NCI-H2029 (cell line): ENCODE measurements at regions not wholly inside any gene's neighbourhood (a gene's known extent, or its start where the extent isn't known, plus 50 kb on each side); places are given as distances from the start of the nearest gene placed in this dataset.
A peak's percentile ranks its signal among the peaks of the same experiment; 100 is the strongest.

Source experiments
- DNase-seq: peaks from one replicate; lab custom pipeline; 2025; lab: John Stamatoyannopoulos, UW

GRCh38 chr1:232682248-232682647 is 52.3 kb upstream of the SIPA1L2 start:
- DNase-seq: no peak

DNA sequence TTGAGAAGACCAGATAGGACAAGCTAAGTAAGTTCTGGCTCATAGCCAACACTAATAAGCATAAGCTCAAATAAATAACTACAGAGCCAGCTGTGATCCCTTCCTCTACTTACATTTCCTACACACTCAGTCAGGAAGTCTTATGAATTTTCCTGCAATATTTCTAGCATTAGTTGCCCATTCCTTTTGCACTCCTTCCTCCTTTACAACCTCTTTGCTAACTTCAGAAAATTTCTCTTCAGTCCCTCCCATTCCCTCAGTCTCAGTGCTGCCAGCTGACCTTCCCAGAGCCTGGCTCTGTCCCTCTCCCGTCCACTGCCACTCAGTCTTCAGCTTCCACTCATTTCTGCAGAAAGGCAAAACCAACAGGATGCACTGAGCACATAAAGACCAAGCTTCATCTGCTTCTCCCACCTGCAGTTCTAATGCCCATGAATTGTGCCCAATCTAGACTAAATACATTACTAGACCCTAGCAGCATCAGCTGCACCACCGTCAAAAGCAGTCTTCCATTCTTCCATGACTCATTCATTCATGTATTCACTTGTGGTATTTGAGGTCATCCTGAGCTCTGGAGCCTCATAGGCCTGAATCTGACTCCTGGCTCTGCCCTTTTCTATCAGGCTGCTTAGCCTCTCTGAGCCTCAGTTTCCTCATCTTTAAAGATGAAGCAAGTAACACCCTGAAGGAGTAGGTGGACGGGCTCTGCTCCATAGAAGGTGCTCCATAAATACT is 54.6 kb upstream of the SIPA1L2 start:
- DNase-seq: no peak

DNA sequence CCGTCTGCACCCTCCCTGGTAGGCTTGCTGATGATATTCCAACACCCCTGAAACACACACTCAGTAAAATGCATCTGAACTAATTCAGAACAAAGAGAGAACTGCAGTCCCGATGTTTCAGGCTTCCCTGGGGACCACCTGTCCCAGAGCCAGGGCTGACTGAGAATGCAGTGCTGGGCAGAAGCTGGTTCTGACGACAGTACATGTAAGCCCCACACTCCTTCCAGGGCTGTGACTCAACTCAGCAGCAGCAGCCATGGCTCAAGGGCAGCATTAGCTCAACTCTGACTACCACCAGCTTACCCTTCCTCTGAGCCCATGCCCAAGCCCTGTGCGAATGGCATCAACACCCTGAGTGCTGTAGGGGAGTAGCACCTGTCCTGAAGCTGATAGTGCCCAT is 56.4 kb upstream of the SIPA1L2 start:
- DNase-seq: no peak

- DNase-seq: no peak
Measured at GRCh38 chr1:232687304-232687703, 57.4 kb upstream of the SIPA1L2 start.

DNA sequence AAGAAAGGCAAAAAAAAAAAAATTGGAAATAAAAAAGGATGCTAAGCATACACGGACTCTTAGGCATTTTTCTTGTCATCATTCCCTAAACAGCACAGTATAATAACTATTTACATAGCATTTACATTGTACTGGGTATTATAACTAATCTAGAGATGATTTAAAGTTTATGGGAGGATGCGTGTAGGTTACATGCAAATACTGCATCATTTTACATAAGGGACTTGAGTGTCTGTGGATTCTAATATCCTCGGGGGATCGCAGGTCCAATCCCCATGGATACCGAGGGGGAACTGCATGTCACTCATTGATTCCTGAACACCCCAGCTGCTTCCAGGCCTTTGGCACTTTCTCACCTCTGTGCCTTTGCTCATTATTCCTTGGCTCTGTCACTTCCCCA is 57.8 kb upstream of the SIPA1L2 start:
- no peak for DNase-seq

DNA sequence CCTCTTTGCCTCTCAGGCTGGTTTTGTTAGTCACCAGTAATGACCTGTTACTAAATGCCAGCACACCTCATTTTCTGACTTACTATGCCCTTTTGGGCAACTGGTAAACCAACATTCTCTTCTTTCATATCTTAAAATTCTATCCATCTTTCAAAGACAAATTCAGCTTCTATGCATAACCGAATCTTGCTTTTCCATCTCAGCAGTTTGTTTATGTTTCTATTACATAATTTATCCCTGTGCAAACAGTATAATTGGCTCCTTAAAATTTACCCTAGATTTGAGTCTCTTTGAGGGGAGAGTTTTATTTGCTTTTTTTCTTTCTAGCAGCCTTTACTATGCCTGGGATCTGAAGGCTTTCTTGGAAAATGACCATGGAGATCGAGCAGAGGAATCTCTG is 58.5 kb upstream of the SIPA1L2 start:
- DNase-seq: no peak

DNA sequence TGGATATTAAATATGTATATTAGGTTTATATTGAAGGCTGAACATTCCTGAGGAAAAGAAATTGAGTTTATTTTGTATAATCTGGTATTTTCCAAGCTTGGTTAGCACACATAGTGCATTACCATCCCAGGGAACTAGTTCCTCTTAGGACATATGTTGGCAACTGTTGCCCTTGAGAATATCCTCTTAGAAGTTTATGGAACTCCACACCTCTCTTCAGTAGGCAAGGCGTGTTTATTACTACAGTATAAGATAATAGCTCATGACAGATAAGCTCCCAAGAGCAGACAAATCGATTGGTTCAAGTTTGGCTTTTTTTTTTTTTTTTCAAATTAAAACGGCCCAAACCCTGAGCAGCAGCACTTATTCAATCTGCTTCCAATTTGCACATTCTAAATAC is 59.8 kb upstream of the SIPA1L2 start:
- no peak for DNase-seq

DNA sequence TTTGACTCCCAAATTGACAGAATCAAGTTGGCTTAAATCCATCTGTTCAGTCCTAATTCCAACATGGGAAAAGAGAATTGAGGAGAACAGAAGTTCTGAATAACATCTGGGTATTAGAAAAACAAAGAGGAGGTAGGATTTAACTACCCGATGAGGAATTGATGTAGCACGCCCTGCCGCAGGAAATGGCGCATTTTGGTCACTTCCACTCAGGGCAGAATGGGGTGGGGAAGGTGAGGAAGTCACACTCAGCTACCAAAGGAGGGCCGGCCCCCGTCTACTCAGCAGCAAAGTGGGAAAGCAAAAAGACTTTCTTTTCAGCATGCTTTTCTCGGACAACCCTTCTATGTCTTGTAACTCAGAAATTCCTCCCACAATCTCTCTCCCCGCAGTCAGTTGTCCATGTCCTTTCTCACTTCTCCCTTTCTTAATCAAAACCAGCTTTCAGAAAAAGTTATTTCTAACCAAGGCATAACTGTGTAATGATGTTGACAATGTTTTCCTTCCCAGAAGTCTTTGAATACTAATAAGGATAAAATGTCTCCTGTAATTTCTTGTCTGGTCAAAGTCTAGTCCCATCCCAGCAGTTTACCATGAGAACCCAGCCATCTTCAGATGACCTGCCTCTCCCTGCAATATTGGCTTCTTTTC is 60.5 kb upstream of the SIPA1L2 start:
- DNase-seq: no peak

DNA sequence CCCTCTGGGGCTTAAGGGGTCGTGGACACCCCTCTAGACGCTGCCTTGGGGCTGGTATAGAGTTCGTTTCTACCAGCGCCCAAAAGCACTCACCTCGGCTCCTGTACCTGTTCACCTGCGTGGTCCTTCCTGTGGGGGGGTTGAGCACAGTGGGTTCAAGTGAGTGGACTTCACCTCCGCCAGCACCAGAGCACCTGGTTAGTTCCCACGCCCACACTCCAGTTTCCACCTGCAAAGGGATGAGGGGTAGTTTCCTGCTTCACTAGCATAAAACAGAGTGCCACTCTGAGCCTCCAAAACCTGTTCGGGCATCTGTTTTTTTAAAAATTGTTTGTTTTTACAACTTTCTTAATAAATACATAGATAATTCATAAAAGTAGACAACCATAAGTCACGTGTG is 64.5 kb upstream of the SIPA1L2 start:
- DNase-seq: no peak

GRCh38 chr1:232695621-232696385 is 65.9 kb upstream of the SIPA1L2 start:
- no peak for DNase-seq

- DNase-seq: no peak
Measured at GRCh38 chr1:232696466-232696865, 66.5 kb upstream of the SIPA1L2 start.

GRCh38 chr1:232697187-232697822 is 67.4 kb upstream of the SIPA1L2 start:
- DNase-seq: no peak

GRCh38 chr1:232699814-232700213 is 69.9 kb upstream of the SIPA1L2 start:
- DNase-seq: no peak

GRCh38 chr1:232702911-232703310 is 73.0 kb upstream of the SIPA1L2 start:
- no peak for DNase-seq

- DNase-seq: peak; percentile 18
Measured at GRCh38 chr1:232704256-232704655, 74.3 kb upstream of the SIPA1L2 start.

DNA sequence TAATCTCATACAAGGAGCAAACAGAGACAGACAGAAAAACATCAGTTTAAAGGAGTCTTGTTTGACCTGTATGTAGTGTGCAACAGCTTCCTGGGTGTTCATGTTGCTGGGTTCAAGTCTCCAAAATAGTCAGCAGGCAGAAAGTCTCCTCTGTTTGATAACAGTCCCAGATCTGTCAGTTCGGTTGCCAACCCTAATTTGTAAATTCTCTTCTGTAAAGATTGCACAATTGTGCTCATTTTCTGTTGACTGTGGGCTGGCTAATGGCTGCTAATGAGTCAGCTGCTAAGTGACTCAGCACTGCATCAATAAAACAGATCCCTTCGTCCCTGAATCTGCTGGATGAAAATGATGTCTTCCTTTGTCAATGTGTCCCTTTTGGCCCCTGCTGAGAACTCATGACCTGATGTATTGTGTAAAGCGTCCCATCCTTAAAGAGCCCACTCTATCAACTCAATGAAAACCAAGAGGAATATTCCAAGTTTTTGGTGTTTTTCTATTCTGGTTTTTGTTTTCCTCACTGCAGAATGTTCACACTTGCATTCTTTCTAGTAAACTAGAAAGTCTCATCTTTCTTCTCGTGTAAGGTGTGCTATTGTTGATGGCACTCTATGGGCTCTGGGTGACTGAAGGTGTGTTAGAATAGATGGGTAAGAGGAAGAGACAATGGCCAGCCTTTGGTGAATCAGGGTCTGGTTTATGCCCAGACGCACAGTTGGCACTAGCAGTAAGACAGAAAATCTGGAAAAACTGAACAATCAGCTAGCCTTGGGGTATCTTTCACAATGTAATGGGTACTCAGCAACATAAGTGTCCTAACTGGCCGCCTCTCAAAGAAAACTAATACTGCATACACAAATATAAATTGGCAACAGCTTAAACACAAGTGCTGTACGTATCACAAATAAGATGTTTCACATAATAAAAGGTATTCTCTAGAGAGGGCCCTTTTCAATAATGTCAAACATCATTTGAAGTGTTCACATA is 75.1 kb upstream of the SIPA1L2 start:
- DNase-seq: peak; percentile 80

- no peak for DNase-seq
Measured at GRCh38 chr1:232705815-232706575, 76.1 kb upstream of the SIPA1L2 start.

DNA sequence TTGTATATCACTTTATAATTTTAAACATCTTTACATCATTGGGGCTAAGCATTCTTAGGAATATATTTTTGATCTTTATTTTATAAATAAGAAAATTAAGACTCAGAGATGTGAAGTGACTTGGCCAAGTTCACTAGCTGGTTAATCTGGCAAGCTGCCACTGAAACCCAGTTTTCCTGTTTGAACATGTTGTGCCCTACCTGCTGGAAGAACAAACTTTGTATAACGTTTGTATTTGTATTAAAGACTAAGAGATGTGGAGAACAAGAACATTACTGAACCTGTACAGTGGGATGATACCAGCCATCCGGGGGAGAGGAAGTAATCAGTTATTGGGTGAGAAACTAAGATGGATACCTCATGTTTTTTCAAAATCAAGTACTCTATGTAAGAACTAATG is 77.2 kb upstream of the SIPA1L2 start:
- DNase-seq: no peak

- DNase-seq: no peak
Measured at GRCh38 chr1:232709386-232709785, 79.5 kb upstream of the SIPA1L2 start.

DNA sequence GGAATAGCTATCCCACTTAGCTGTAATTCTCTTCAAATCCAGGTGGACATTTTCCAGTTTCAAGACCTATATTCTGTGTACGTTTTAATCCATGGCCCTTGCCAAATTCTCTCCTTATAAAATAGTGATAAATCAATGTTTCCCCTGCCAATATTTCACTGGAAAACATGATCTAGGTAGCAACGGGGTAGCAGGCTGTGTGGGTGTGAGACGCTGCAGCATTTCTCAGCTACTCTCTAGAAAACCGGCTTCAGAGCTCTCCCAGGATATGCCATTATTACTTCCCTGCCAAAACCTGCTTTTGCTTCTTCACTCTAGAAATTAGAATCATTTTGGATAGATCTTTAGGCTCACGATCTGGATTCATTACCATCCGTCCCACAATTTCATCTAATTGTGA is 82.1 kb upstream of the SIPA1L2 start:
- no peak for DNase-seq

- DNase-seq: no peak
Measured at GRCh38 chr1:232713785-232714184, 83.9 kb upstream of the SIPA1L2 start.
